ENCODE measurements at regions not wholly inside any gene's neighbourhood (a gene's known extent, or its start where the extent isn't known, plus 50 kb on each side); places are given as distances from the start of the nearest gene placed in this dataset.
"Not testable (repeated sequence)": the region's sequence is repeated elsewhere in the genome, so short reads cannot be mapped to it uniquely, and the experiment has no call there.

GRCh38 chr6:40666530-40666929, 79.4 kb upstream of the LRFN2 start:
- Histone ChIP-seq H3K4me1 (ENCODE audit: control insufficient read depth, insufficient read depth, low read length) (no peaks in the 10 kb centered on the region), H3K27ac (ENCODE audit: insufficient read depth, low read depth, low read length, poor library complexity, severe bottlenecking) (no peak overlapping the region), H3K27me3 (ENCODE audit: control insufficient read depth, insufficient read depth, low read length, poor library complexity, severe bottlenecking) (no peaks in the 10 kb centered on the region), H3K9me3 (ENCODE audit: control insufficient read depth, low read length) (no peaks in the 10 kb centered on the region), H3K4me3 (ENCODE audit: insufficient read depth, low read depth, low read length) (no peak overlapping the region), H3K36me3 (ENCODE audit: control insufficient read depth, insufficient read depth, low read length) (no peaks in the 10 kb centered on the region)
- 91 to 92% methylated on average over 4 of the region's 4 CpGs for WGBS, 2 experiments

- no peaks in the 10 kb centered on the region for H3K27me3 ChIP-seq (ENCODE audit: control insufficient read depth, insufficient read depth, low read length, poor library complexity, severe bottlenecking)
- no peaks in the 10 kb centered on the region for H3K9me3 ChIP-seq (ENCODE audit: control insufficient read depth, low read length)
- H3K4me1 ChIP-seq (ENCODE audit: control insufficient read depth, insufficient read depth, low read length) = no peaks in the 10 kb centered on the region
- WGBS, 2 experiments = 94 to 100% methylated on average over 2 of the region's 2 CpGs
- H3K36me3 ChIP-seq (ENCODE audit: control insufficient read depth, insufficient read depth, low read length) = no peaks in the 10 kb centered on the region
- no peak overlapping the region for H3K27ac ChIP-seq (ENCODE audit: insufficient read depth, low read depth, low read length, poor library complexity, severe bottlenecking)
- H3K4me3 ChIP-seq (ENCODE audit: insufficient read depth, low read depth, low read length) = no peak overlapping the region
These were observed 74.6 kb upstream of the LRFN2 start for GRCh38 chr6:40661726-40662125.

DNA sequence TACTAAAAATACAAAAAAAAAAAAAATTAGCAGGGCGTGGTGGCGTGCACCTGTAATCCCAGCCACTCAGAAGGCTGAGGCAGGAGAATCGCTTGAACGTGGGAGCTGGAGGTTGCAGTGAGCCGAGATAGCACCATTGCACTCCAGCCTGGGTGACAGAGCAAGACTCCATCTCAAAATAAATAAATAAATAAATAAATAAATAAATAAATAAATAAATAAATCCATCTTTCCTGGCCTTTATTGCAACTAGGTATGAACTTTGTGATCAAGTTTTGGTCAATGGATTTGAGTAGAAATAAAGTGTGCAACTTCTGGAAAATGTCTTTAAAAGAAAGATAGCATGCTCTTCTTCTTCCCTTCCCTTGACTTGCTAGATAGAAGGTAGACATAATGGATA, 69.6 kb upstream of the LRFN2 start:
- H3K9me3 ChIP-seq (ENCODE audit: control insufficient read depth, low read length); H3K4me3 ChIP-seq (ENCODE audit: insufficient read depth, low read depth, low read length): not testable (repeated sequence)
- 91 to 94% methylated on average over 5 of the region's 5 CpGs for WGBS, 2 experiments

GRCh38 chr6:40654828-40655227, 67.7 kb upstream of the LRFN2 start:
- Histone ChIP-seq H3K36me3 (ENCODE audit: control insufficient read depth, insufficient read depth, low read length) (no peaks in the 10 kb centered on the region), H3K27me3 (ENCODE audit: control insufficient read depth, insufficient read depth, low read length, poor library complexity, severe bottlenecking) (no peaks in the 10 kb centered on the region), H3K4me3 (ENCODE audit: insufficient read depth, low read depth, low read length) (no peak overlapping the region), H3K27ac (ENCODE audit: insufficient read depth, low read depth, low read length, poor library complexity, severe bottlenecking) (no peak overlapping the region), H3K9me3 (ENCODE audit: control insufficient read depth, low read length) (no peaks in the 10 kb centered on the region), H3K4me1 (ENCODE audit: control insufficient read depth, insufficient read depth, low read length) (no peaks in the 10 kb centered on the region)
- 97 to 99% methylated on average over 1 of the region's 1 CpG for WGBS, 2 experiments

More for the DNA sequence above, 69.6 kb upstream of the LRFN2 start:
- H3K36me3 ChIP-seq (ENCODE audit: control insufficient read depth, insufficient read depth, low read length); H3K4me1 ChIP-seq (ENCODE audit: control insufficient read depth, insufficient read depth, low read length); H3K27ac ChIP-seq (ENCODE audit: insufficient read depth, low read depth, low read length, poor library complexity, severe bottlenecking); H3K27me3 ChIP-seq (ENCODE audit: control insufficient read depth, insufficient read depth, low read length, poor library complexity, severe bottlenecking): not testable (repeated sequence)

DNA sequence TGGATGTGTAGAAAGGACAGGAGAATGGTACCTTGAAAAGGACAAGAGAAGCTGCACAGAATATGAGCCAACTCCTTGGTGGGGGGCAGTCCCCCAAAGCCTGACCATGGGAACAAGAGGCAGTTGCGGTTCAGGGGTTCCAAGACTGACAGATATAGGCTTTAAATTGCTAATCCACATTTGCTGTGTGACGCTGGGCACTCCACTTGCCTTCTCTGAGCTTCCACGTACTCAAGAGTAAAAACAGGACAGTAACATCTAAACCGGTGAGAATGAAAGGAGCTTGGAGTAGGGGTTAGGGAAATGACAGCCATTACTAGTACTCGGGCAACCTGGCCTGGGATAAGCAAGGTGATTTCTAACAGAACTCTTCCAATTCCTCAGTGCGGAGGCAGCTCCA, 57.9 kb upstream of the LRFN2 start:
- Histone ChIP-seq H3K9me3 (ENCODE audit: control insufficient read depth, low read length) (no peaks in the 10 kb centered on the region), H3K27me3 (ENCODE audit: control insufficient read depth, insufficient read depth, low read length, poor library complexity, severe bottlenecking) (no peaks in the 10 kb centered on the region), H3K4me1 (ENCODE audit: control insufficient read depth, insufficient read depth, low read length) (peaks cover 21% of the 10 kb centered on the region), H3K27ac (ENCODE audit: insufficient read depth, low read depth, low read length, poor library complexity, severe bottlenecking) (no peak overlapping the region), H3K36me3 (ENCODE audit: control insufficient read depth, insufficient read depth, low read length) (no peaks in the 10 kb centered on the region), H3K4me3 (ENCODE audit: insufficient read depth, low read depth, low read length) (no peak overlapping the region)
- WGBS, 2 experiments = 94 to 95% methylated on average over 6 of the region's 6 CpGs

DNA sequence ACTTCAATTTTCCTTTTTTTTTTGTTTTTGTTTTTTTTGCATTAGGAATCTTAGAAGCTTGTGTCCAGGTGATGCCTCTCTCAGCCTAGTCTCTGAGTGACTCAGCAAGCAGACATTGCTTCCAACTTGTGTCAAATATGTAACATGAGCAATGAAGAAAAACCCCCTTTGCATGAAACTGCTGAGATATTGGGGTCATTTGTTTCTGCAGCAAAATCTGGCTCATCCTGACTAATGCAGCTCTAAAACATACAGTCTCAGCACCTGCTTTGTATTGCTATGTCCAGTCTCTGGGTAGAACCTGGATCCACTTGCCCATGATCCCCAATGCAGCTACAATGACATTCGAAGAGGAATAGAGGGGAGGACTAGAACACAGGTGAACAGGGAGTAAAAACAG, 55.7 kb upstream of the LRFN2 start:
- H3K36me3 ChIP-seq (ENCODE audit: control insufficient read depth, insufficient read depth, low read length) = no peaks in the 10 kb centered on the region
- 87 to 94% methylated on average over 1 of the region's 1 CpG for WGBS, 2 experiments
- H3K9me3 ChIP-seq (ENCODE audit: control insufficient read depth, low read length) = no peaks in the 10 kb centered on the region
- H3K4me1 ChIP-seq (ENCODE audit: control insufficient read depth, insufficient read depth, low read length) = peaks cover 6% of the 10 kb centered on the region
- no peaks in the 10 kb centered on the region for H3K27me3 ChIP-seq (ENCODE audit: control insufficient read depth, insufficient read depth, low read length, poor library complexity, severe bottlenecking)
- H3K27ac ChIP-seq (ENCODE audit: insufficient read depth, low read depth, low read length, poor library complexity, severe bottlenecking) = no peak overlapping the region
- no peak overlapping the region for H3K4me3 ChIP-seq (ENCODE audit: insufficient read depth, low read depth, low read length)

GRCh38 chr6:40642190-40642589, 55.0 kb upstream of the LRFN2 start:
- Histone ChIP-seq H3K4me3 (ENCODE audit: insufficient read depth, low read depth, low read length) (no peak overlapping the region), H3K9me3 (ENCODE audit: control insufficient read depth, low read length) (no peaks in the 10 kb centered on the region), H3K36me3 (ENCODE audit: control insufficient read depth, insufficient read depth, low read length) (no peaks in the 10 kb centered on the region), H3K4me1 (ENCODE audit: control insufficient read depth, insufficient read depth, low read length) (peaks cover 6% of the 10 kb centered on the region), H3K27ac (ENCODE audit: insufficient read depth, low read depth, low read length, poor library complexity, severe bottlenecking) (no peak overlapping the region), H3K27me3 (ENCODE audit: control insufficient read depth, insufficient read depth, low read length, poor library complexity, severe bottlenecking) (no peaks in the 10 kb centered on the region)
- 94 to 95% methylated on average over 5 of the region's 5 CpGs for WGBS, 2 experiments

- 69 to 72% methylated on average over 16 of the region's 16 CpGs for WGBS, 2 experiments
- Histone ChIP-seq H3K9me3 (ENCODE audit: control insufficient read depth, low read length) (no peaks in the 10 kb centered on the region), H3K4me1 (ENCODE audit: control insufficient read depth, insufficient read depth, low read length) (peaks cover 6% of the 10 kb centered on the region), H3K27me3 (ENCODE audit: control insufficient read depth, insufficient read depth, low read length, poor library complexity, severe bottlenecking) (no peaks in the 10 kb centered on the region), H3K36me3 (ENCODE audit: control insufficient read depth, insufficient read depth, low read length) (no peaks in the 10 kb centered on the region), H3K27ac (ENCODE audit: insufficient read depth, low read depth, low read length, poor library complexity, severe bottlenecking) (no peak overlapping the region), H3K4me3 (ENCODE audit: insufficient read depth, low read depth, low read length) (no peak overlapping the region)
These were observed 53.5 kb upstream of the LRFN2 start for GRCh38 chr6:40640599-40641227.
